ENCODE measurements at regions not wholly inside any gene's neighbourhood (a gene's known extent, or its start where the extent isn't known, plus 50 kb on each side); places are given as distances from the start of the nearest gene placed in this dataset.

- H3K4me1 ChIP-seq (ENCODE audit: low read length), result no peaks in the 10 kb centered on the region
- H3K9me3 ChIP-seq (replicated peaks; ENCODE audit: insufficient read depth, low read length), result no peaks in the 10 kb centered on the region
- H3K27me3 ChIP-seq (replicated peaks; ENCODE audit: insufficient read depth, low read length), result no peaks in the 10 kb centered on the region
- no peak for DNase-seq
- no peak overlapping the region for H2AFZ ChIP-seq (ENCODE audit: low read length)
- H3K4me3 ChIP-seq (ENCODE audit: low read length), result no peak overlapping the region
- H3K9ac ChIP-seq (ENCODE audit: low read length), result no peak overlapping the region
- H3K9me2 ChIP-seq (replicated peaks; ENCODE audit: insufficient read depth, low read length), result no peaks in the 10 kb centered on the region
- H3K79me2 ChIP-seq (ENCODE audit: low read length), result no peaks in the 10 kb centered on the region
- no peaks in the 10 kb centered on the region for H4K20me1 ChIP-seq (ENCODE audit: insufficient read depth, low read length)
- H3K27ac ChIP-seq (ENCODE audit: low read length), result no peak overlapping the region
- no peak for TF ChIP-seq CTCF (IDR thresholded peaks at IDR 0.05; ENCODE audit: low read length)
- TF ChIP-seq EZH2phosphoT487 (IDR thresholded peaks at IDR 0.05; ENCODE audit: low read length), result no peak
- no peak for TF ChIP-seq EZH2 (optimal IDR thresholded peaks at IDR 0.05; ENCODE audit: low read depth, low read length)
- H3K36me3 ChIP-seq (replicated peaks; ENCODE audit: insufficient read depth, low read length), result no peaks in the 10 kb centered on the region
- no peak overlapping the region for H3K4me2 ChIP-seq (ENCODE audit: low read depth, low read length)
- H3F3A ChIP-seq (ENCODE audit: insufficient read depth, low read length), result no peaks in the 10 kb centered on the region
Observed at GRCh38 chr3:28841441-28841840, 439.4 kb upstream of the RBMS3 start.

GRCh38 chr3:28844298-28845005, 436.4 kb upstream of the RBMS3 start:
- Histone ChIP-seq H4K20me1 (ENCODE audit: insufficient read depth, low read length) (no peaks in the 10 kb centered on the region), H3K9ac (ENCODE audit: low read length) (no peak overlapping the region), H3K27me3 (replicated peaks; ENCODE audit: insufficient read depth, low read length) (no peaks in the 10 kb centered on the region), H3K4me3 (ENCODE audit: low read length) (no peak overlapping the region), H2AFZ (ENCODE audit: low read length) (no peak overlapping the region), H3K79me2 (ENCODE audit: low read length) (no peaks in the 10 kb centered on the region), H3K36me3 (replicated peaks; ENCODE audit: insufficient read depth, low read length) (no peaks in the 10 kb centered on the region), H3K9me2 (replicated peaks; ENCODE audit: insufficient read depth, low read length) (no peaks in the 10 kb centered on the region), H3K27ac (ENCODE audit: low read length) (no peak overlapping the region), H3F3A (ENCODE audit: insufficient read depth, low read length) (no peaks in the 10 kb centered on the region), H3K9me3 (replicated peaks; ENCODE audit: insufficient read depth, low read length) (no peaks in the 10 kb centered on the region), H3K4me1 (ENCODE audit: low read length) (no peaks in the 10 kb centered on the region), H3K4me2 (ENCODE audit: low read depth, low read length) (no peak overlapping the region)
- DNase-seq, result no peak
- TF ChIP-seq EZH2 (optimal IDR thresholded peaks at IDR 0.05; ENCODE audit: low read depth, low read length), result no peak
- TF ChIP-seq CTCF (IDR thresholded peaks at IDR 0.05; ENCODE audit: low read length), result no peak
- no peak for TF ChIP-seq EZH2phosphoT487 (IDR thresholded peaks at IDR 0.05; ENCODE audit: low read length)

GRCh38 chr3:28845006-28845324, 435.9 kb upstream of the RBMS3 start:
- DNase-seq, result no peak
- no peak overlapping the region for H3K4me3 ChIP-seq (ENCODE audit: low read length)
- no peaks in the 10 kb centered on the region for H3K9me2 ChIP-seq (replicated peaks; ENCODE audit: insufficient read depth, low read length)
- no peaks in the 10 kb centered on the region for H3K9me3 ChIP-seq (replicated peaks; ENCODE audit: insufficient read depth, low read length)
- no peaks in the 10 kb centered on the region for H3K79me2 ChIP-seq (ENCODE audit: low read length)
- H3K27ac ChIP-seq (ENCODE audit: low read length), result no peak overlapping the region
- no peak overlapping the region for H2AFZ ChIP-seq (ENCODE audit: low read length)
- TF ChIP-seq CTCF (IDR thresholded peaks at IDR 0.05; ENCODE audit: low read length) (no peak), EZH2phosphoT487 (IDR thresholded peaks at IDR 0.05; ENCODE audit: low read length) (no peak), EZH2 (optimal IDR thresholded peaks at IDR 0.05; ENCODE audit: low read depth, low read length) (no peak)
- H3K36me3 ChIP-seq (replicated peaks; ENCODE audit: insufficient read depth, low read length), result no peaks in the 10 kb centered on the region
- no peak overlapping the region for H3K9ac ChIP-seq (ENCODE audit: low read length)
- H3K4me2 ChIP-seq (ENCODE audit: low read depth, low read length), result no peak overlapping the region
- H3K4me1 ChIP-seq (ENCODE audit: low read length), result no peaks in the 10 kb centered on the region
- H3K27me3 ChIP-seq (replicated peaks; ENCODE audit: insufficient read depth, low read length), result no peaks in the 10 kb centered on the region
- H4K20me1 ChIP-seq (ENCODE audit: insufficient read depth, low read length), result no peaks in the 10 kb centered on the region
- no peaks in the 10 kb centered on the region for H3F3A ChIP-seq (ENCODE audit: insufficient read depth, low read length)

Measured in MM.1S (cell line).